OCI-M1 (cell line): ENCODE measurements at regions not wholly inside any gene's neighbourhood (a gene's known extent, or its start where the extent isn't known, plus 50 kb on each side); places are given as distances from the start of the nearest gene placed in this dataset.
A peak's percentile ranks its signal among the peaks of the same experiment; 100 is the strongest.

Experiments used
- DNase-seq: peaks from one replicate; lab custom pipeline; 2025; lab: John Stamatoyannopoulos, UW

- no peak for DNase-seq
Observed at GRCh38 chr3:167958141-167958540, 137.6 kb downstream of the GOLIM4 start.

GRCh38 chr3:167952969-167953368, 142.8 kb downstream of the GOLIM4 start:
- DNase-seq, result no peak

- no peak for DNase-seq
Observed at GRCh38 chr3:167950212-167950611, 145.5 kb downstream of the GOLIM4 start.

- DNase-seq, result peak; percentile 94
Observed at GRCh38 chr3:167941234-167941995, 154.3 kb downstream of the GOLIM4 start.

- no peak for DNase-seq
Observed at GRCh38 chr3:167940241-167940640, 155.5 kb downstream of the GOLIM4 start.

GRCh38 chr3:167938516-167938915, 157.2 kb downstream of the GOLIM4 start:
- no peak for DNase-seq

GRCh38 chr3:167936019-167936418, 159.7 kb downstream of the GOLIM4 start:
- DNase-seq, result no peak

- DNase-seq, result no peak
Observed at GRCh38 chr3:167930453-167930852, 165.3 kb downstream of the GOLIM4 start.

- DNase-seq, result no peak
Observed at GRCh38 chr3:167929968-167930367, 165.8 kb downstream of the GOLIM4 start.

- no peak for DNase-seq
Observed at GRCh38 chr3:167928381-167928780, 167.3 kb downstream of the GOLIM4 start.

GRCh38 chr3:167920747-167921146, 175.0 kb downstream of the GOLIM4 start:
- no peak for DNase-seq

- DNase-seq, result no peak
Observed at GRCh38 chr3:167919590-167919989, 176.1 kb downstream of the GOLIM4 start.

GRCh38 chr3:167918686-167919085, 177.0 kb downstream of the GOLIM4 start:
- DNase-seq, result no peak

GRCh38 chr3:167918008-167918596, 177.6 kb downstream of the GOLIM4 start:
- DNase-seq, result no peak

GRCh38 chr3:167913219-167913835, 177.8 kb downstream of the SERPINI1 start:
- peak; percentile 62 for DNase-seq

GRCh38 chr3:167909952-167910351, 174.4 kb downstream of the SERPINI1 start:
- no peak for DNase-seq

GRCh38 chr3:167909504-167909896, 174.0 kb downstream of the SERPINI1 start:
- DNase-seq, result no peak

GRCh38 chr3:167908746-167909503, 173.4 kb downstream of the SERPINI1 start:
- DNase-seq, result no peak

- DNase-seq, result no peak
Observed at GRCh38 chr3:167908221-167908620, 172.7 kb downstream of the SERPINI1 start.

GRCh38 chr3:167901138-167901537, 165.6 kb downstream of the SERPINI1 start:
- no peak for DNase-seq

- peak; percentile 54 for DNase-seq
Observed at GRCh38 chr3:167899093-167899492, 163.6 kb downstream of the SERPINI1 start.

GRCh38 chr3:167898091-167898490, 162.6 kb downstream of the SERPINI1 start:
- no peak for DNase-seq

GRCh38 chr3:167895684-167896083, 160.2 kb downstream of the SERPINI1 start:
- DNase-seq, result no peak
